ENCODE measurements at regions not wholly inside any gene's neighbourhood (a gene's known extent, or its start where the extent isn't known, plus 50 kb on each side); places are given as distances from the start of the nearest gene placed in this dataset.

- TF ChIP-seq POLR2A (IDR thresholded peaks at IDR 0.05) (no peak), POLR2AphosphoS5 (IDR thresholded peaks at IDR 0.05) (no peak), EP300 (IDR thresholded peaks at IDR 0.05; ENCODE audit: low read depth) (no peak)
- TF ChIP-seq, protein P1, sequence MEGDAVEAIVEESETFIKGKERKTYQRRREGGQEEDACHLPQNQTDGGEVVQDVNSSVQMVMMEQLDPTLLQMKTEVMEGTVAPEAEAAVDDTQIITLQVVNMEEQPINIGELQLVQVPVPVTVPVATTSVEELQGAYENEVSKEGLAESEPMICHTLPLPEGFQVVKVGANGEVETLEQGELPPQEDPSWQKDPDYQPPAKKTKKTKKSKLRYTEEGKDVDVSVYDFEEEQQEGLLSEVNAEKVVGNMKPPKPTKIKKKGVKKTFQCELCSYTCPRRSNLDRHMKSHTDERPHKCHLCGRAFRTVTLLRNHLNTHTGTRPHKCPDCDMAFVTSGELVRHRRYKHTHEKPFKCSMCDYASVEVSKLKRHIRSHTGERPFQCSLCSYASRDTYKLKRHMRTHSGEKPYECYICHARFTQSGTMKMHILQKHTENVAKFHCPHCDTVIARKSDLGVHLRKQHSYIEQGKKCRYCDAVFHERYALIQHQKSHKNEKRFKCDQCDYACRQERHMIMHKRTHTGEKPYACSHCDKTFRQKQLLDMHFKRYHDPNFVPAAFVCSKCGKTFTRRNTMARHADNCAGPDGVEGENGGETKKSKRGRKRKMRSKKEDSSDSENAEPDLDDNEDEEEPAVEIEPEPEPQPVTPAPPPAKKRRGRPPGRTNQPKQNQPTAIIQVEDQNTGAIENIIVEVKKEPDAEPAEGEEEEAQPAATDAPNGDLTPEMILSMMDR (IDR thresholded peaks at IDR 0.05): no peak
These were observed 323.8 kb downstream of the GLRX3 start for GRCh38 chr10:130459851-130460490.
